ENCODE measurements at regions not wholly inside any gene's neighbourhood (a gene's known extent, or its start where the extent isn't known, plus 50 kb on each side); places are given as distances from the start of the nearest gene placed in this dataset.
"Not testable (repeated sequence)": the region's sequence is repeated elsewhere in the genome, so short reads cannot be mapped to it uniquely, and the experiment has no call there.

GRCh38 chr20:4635781-4636180, 50.5 kb upstream of the PRNP start:
- no peak for DNase-seq (ENCODE audit: low read depth, low spot score)

- no peak for DNase-seq (ENCODE audit: low read depth, low spot score)
Measured at GRCh38 chr20:4635342-4635741, 50.9 kb upstream of the PRNP start.

- no peak for DNase-seq (ENCODE audit: low read depth, low spot score)
Measured at GRCh38 chr20:4633780-4634179, 52.5 kb upstream of the PRNP start.

- DNase-seq (ENCODE audit: low read depth, low spot score) = no peak
Measured at GRCh38 chr20:4633379-4633778, 52.9 kb upstream of the PRNP start.

GRCh38 chr20:4632876-4633275, 53.4 kb upstream of the PRNP start:
- no peak for DNase-seq (ENCODE audit: low read depth, low spot score)

- no peak for DNase-seq (ENCODE audit: low read depth, low spot score)
Measured at GRCh38 chr20:4626228-4626627, 60.0 kb upstream of the PRNP start.

- no peak for DNase-seq (ENCODE audit: low read depth, low spot score)
Measured at GRCh38 chr20:4625687-4626086, 60.6 kb upstream of the PRNP start.

- not testable (repeated sequence) for DNase-seq (ENCODE audit: low read depth, low spot score)
Measured at GRCh38 chr20:4624675-4625336, 61.5 kb upstream of the PRNP start.

- not testable (repeated sequence) for DNase-seq (ENCODE audit: low read depth, low spot score)
Measured at GRCh38 chr20:4619144-4619543, 67.1 kb upstream of the PRNP start.

- DNase-seq (ENCODE audit: low read depth, low spot score) = no peak
Measured at GRCh38 chr20:4617484-4617883, 68.8 kb upstream of the PRNP start.

GRCh38 chr20:4617019-4617418, 69.2 kb upstream of the PRNP start:
- DNase-seq (ENCODE audit: low read depth, low spot score) = no peak

GRCh38 chr20:4613718-4614620, 72.3 kb upstream of the PRNP start:
- peak; percentile 42 for DNase-seq (ENCODE audit: low read depth, low spot score)

GRCh38 chr20:4613184-4613583, 73.1 kb upstream of the PRNP start:
- DNase-seq (ENCODE audit: low read depth, low spot score) = no peak

GRCh38 chr20:4610871-4611270, 75.4 kb upstream of the PRNP start:
- DNase-seq (ENCODE audit: low read depth, low spot score) = no peak

GRCh38 chr20:4609511-4609910, 76.7 kb upstream of the PRNP start:
- no peak for DNase-seq (ENCODE audit: low read depth, low spot score)

GRCh38 chr20:4608861-4609260, 77.4 kb upstream of the PRNP start:
- no peak for DNase-seq (ENCODE audit: low read depth, low spot score)

GRCh38 chr20:4607287-4607713, 79.0 kb upstream of the PRNP start:
- DNase-seq (ENCODE audit: low read depth, low spot score) = peak; percentile 39

GRCh38 chr20:4606051-4606450, 80.2 kb upstream of the PRNP start:
- DNase-seq (ENCODE audit: low read depth, low spot score) = no peak

GRCh38 chr20:4605166-4605565, 81.1 kb upstream of the PRNP start:
- no peak for DNase-seq (ENCODE audit: low read depth, low spot score)

- no peak for DNase-seq (ENCODE audit: low read depth, low spot score)
Measured at GRCh38 chr20:4604580-4604979, 81.7 kb upstream of the PRNP start.

GRCh38 chr20:4603724-4604123, 82.5 kb upstream of the PRNP start:
- no peak for DNase-seq (ENCODE audit: low read depth, low spot score)

GRCh38 chr20:4602297-4602631, 84.0 kb upstream of the PRNP start:
- no peak for DNase-seq (ENCODE audit: low read depth, low spot score)

GRCh38 chr20:4601630-4602296, 84.5 kb upstream of the PRNP start:
- no peak for DNase-seq (ENCODE audit: low read depth, low spot score)

All from activated CD4-positive, CD25-positive, alpha-beta regulatory T cell treated with anti-CD3 and anti-CD28 coated beads, Interleukin-2, amount 50 U/mL, for 16 hours (primary cell).